Left cardiac atrium (tissue), 4 donors: ENCODE measurements at regions not wholly inside any gene's neighbourhood (a gene's known extent, or its start where the extent isn't known, plus 50 kb on each side); places are given as distances from the start of the nearest gene placed in this dataset.

Experiments
- ATAC-seq, 2 donors: fragments of 200-7000 bp; cut with Tn5 transposase; one replicate each; pipeline ENCODE4 v1.9.1; 2020; ENCODE audit warnings: mild to moderate bottlenecking in 2 of 2, moderate library complexity in 2 of 2
- DNase-seq: peaks from one replicate; pipeline ENCODE4 v3.0.0-alpha.2; 2020
- intact Hi-C, 2 donors: fragments of 100-400 bp; cut with DNase I; formaldehyde crosslinking; loops; one replicate each; pipeline versions ENCODE4 v1.14.1 to v1.15.1; 2022 to 2023
- donor health status: DM: no; HTN: yes; CAD: no.
- donor health status: DM: no; HTN: yes; CAD: no; lungs with severe emphysema.
- donor health status: DM: yes; HTN: yes; CAD: no.
- donor health status: Dilated cardiomyopathy.

DNA sequence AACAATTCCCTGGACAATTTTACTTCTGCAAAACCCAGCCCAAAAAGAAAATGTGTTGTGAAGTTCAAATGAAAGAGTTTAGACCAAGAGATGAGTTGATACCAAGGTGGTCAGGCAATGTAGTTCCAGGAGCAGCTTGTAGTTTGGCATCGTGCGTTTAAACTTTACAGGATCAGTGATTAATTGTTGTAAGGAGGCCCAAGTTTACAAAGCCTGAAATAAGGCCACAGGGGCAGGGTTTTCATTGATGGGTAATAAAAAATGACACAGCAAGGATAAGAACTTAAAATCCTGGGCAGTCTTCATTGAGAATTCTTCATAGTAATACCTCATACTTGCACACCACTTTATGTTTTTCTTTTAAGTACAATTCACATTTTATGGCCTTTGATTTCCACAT, 463.9 kb upstream of the HNRNPA3 start:
- DNase-seq: no peak
- ATAC-seq: no peak
- intact Hi-C loops: no loop called here

DNA sequence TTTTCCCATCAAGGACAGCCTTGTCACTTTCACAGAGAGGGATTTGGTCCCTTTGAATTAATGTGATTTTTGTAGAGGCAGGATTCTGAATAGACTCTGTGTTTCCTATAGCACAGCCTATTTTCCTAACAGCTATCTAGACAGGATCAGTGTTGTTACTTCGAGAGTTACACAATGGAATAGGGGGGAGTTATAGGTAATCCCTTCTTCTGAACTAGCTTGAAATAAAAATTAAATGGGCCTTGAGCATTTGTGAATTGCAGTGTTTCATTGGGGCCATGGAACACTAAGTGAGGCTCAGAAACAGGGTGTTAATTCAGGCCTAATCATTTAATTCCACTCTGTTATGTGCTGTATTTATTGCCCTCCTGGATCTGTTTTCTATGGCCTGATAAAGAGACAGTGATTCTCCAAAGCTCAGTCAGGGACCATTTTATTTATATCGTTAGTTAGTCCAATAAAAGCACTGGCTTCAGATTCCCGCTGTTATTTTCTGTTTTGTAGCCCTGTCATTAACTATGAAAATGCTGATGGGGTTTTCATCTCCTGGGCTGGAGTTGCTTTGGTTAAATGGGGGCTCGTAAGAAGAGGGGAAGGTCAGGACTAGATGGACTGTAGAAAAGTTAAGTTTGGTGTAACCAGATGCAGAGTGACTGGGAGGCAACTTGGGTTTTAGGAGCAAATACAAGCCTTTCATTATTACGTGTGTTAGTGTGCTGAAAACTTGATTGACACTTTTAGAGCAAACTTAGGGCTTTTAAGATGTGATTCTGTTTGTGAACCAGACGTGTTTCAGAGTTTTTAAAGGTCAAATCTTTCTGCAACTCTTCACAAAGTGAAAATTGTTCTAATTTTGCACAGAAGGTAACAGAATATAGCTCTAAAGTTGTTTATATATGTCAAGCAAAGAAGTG, 461.0 kb upstream of the HNRNPA3 start:
- intact Hi-C loops: no loop called here

DNA sequence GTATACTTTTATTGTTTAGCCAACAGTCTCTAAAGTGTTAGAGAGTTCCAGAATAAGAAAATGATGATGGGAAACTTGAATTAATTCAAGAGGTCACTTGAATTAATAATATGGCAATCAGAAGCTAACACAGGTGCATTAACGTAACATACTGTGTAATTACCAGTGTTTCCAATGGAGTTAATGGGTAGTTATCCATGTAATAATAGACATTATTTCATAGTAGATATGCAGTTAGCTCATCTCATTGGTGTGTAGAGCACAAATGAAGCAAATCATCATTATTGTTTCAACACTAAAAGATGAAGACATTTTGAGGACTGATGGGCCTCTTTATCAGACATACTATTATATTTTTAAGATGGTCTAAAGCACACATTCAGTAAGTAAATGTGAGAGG, 460.3 kb upstream of the HNRNPA3 start:
- intact Hi-C loops: no loop called here
- no peak for ATAC-seq
- no peak for DNase-seq

More for the DNA sequence above, 461.0 kb upstream of the HNRNPA3 start:
- DNase-seq (no peak), ATAC-seq (no peak)

- intact Hi-C loops: no loop called here
- ATAC-seq: peak in 1 of 2 donors; percentile 69
- DNase-seq: no peak
Observed at GRCh38 chr2:176753205-176753604, 459.4 kb upstream of the HNRNPA3 start.

DNA sequence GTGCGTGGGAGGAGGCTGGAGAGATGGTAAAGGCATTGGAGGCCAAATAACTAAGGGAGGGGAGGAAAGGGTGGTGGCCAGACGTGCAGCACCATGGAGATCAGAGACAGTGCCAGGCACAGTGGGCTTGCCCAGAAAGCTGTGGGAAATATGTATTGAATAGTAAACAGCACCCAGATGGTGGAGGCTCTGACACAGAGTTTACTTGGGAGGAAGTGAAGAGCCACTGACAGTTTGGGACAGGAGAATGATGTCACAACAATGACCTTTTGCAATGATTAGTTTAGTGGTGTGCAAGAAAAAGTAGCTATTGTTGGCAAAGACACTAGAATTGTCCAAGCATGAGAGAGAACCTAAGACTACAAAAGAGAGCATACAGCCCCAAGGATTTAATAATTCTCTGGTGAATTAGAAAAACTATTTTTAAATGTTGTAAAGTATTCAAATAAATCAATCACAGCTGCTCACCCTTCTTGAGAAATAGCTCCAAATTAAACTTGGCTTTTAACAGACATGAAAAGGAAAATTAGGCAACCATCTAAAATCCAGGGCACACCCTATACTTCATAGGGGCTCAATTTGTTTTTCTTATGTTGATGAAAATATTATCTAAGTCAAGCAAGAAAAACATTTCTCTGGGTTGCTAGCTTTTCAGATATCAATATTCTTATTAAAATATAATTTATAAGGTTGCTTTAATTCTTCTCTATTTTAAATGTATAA, 458.7 kb upstream of the HNRNPA3 start:
- intact Hi-C loops: no loop called here
- ATAC-seq (peak; percentile 73 to 87), DNase-seq (peak; percentile 46)

- intact Hi-C loops: no loop called here
- ATAC-seq (no peak), DNase-seq (no peak)
Observed at GRCh38 chr2:176755537-176756135, 457.0 kb upstream of the HNRNPA3 start.

DNA sequence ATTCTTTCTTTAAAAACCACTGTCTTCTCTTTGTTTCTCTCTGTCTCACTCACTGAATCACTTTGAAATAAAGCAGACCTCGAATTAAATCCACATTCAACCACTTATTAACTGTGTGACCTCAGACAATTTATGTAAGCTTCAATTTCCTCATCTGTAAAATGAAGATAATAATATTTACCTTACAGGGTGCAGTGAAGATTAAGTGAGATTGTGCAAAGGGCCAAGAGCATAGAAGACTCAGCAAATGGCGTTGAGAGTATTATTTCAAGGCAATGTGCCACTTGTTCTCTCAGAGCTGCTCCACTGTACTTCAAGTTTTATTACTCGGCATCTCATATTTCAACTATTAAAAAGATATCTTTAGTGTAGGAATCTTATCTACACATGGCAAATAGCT, 454.2 kb upstream of the HNRNPA3 start:
- no peak for DNase-seq
- no peak for ATAC-seq
- intact Hi-C loops: no loop called here

DNA sequence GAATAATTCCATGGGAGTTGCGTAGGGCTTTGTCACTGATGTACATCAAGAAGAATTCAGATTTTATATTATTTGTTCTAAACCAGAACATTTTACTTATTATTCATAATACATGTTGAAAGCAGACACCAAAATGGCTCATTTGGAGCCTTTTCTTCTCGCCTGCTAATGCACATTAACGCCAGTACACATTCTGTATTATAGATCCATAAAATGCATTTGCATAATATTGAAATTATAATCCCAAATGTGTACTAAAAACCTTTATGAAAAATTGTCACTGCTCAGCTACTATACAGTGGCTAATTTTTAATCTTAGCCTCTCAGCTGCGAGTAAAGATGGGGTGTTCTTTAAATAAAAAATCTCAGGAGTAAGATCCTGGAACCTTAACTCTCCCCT, 452.2 kb upstream of the HNRNPA3 start:
- intact Hi-C loops: no loop called here
- ATAC-seq: no peak
- no peak for DNase-seq

GRCh38 chr2:176763130-176763529, 449.5 kb upstream of the HNRNPA3 start:
- no peak for DNase-seq
- ATAC-seq: no peak
- intact Hi-C loops: no loop called here

GRCh38 chr2:176763851-176764404, 448.7 kb upstream of the HNRNPA3 start:
- DNase-seq (no peak), ATAC-seq (peak; percentile 23 to 56)

DNA sequence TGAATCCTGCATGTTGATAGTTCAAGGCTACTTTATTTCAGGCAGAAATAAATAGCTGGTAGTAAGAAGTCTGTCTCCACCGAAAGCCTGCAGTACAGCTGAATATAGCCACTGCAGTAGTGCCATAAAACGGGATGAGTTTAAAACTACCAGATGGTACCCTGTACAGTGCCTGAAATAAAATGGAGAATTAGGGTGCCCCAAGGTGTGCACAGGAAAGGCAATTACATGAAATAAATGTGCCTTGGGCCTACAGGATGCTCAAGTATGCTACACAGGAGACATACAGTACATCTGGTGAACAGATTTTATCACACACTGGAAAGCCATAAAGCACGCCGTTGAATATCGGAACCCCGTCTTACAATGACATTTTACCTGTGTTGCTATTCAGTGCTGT, 447.7 kb upstream of the HNRNPA3 start:
- intact Hi-C loops: no loop called here
- DNase-seq (no peak), ATAC-seq (no peak)

More at GRCh38 chr2:176763851-176764404, 448.7 kb upstream of the HNRNPA3 start:
- intact Hi-C loops: no loop called here

DNA sequence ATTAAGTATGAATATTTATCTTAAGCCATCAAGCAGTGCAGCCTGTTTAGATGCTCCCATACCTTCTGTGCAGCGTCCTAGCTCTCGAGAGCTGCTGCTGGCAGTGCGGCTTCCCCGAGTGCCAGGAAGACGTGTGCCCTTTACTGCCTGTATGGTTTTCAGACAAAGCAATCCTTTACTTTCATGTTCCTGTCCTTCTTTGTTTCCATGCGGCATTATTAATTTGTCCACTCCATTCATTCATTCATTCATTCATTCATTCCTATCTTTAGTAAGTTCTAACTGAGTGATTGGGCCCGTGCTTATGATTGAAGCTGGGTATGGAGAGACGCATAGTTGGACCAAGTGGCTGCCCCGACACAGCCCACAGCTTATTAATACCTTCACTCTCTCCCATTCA, 446.6 kb upstream of the HNRNPA3 start:
- no peak for DNase-seq

DNA sequence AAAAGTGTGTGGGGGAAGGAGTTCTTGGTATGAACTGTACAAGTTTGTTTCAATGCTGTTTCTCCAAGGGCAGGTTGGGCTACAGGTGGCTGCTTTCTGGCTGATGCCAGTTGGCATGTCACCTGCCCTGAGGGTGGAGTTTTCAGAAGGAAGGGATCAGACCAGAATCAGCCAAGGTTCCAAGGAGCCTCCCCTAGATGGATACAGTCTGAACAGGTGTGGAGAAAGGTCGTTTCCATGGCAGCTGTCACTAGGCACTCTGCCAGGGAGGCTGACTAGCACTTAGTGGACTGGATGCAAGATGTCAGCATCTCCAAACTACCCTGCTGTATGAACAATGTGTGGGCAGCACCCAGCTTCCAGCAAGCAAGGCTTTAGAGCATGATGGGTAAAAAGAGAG, 444.4 kb upstream of the HNRNPA3 start:
- ATAC-seq: peak; percentile 12 to 74
- intact Hi-C loops: no loop called here
- DNase-seq: no peak

More for the DNA sequence above, 446.6 kb upstream of the HNRNPA3 start:
- intact Hi-C loops: no loop called here
- ATAC-seq: no peak

GRCh38 chr2:176769021-176769420, 443.6 kb upstream of the HNRNPA3 start:
- DNase-seq (no peak), ATAC-seq (no peak)
- intact Hi-C loops: no loop called here

- no peak for DNase-seq
- intact Hi-C loops: no loop called here
- ATAC-seq: peak in 1 of 2 donors; percentile 54
Observed at GRCh38 chr2:176769499-176770370, 442.9 kb upstream of the HNRNPA3 start.

DNA sequence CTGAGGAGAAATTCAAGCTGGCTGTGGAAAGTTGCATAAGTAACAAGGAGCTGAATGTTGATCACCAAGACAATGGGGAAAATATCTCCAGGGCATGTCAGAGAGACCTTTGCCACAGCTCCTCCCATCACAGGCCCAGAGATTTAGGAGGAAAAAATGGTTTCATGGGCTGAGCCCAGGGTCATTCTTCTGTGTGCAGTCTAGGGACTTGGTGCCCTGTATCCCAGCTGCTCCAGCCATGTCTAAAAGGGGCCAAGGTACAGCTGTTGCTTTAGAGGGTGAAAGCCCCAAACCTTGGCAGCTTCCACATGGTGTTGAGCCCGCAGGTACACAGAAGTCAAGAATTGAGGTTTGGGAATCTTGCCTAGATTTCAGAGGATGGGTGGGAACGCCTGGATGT, 439.8 kb upstream of the HNRNPA3 start:
- intact Hi-C loops: no loop called here
- ATAC-seq (no peak), DNase-seq (no peak)

DNA sequence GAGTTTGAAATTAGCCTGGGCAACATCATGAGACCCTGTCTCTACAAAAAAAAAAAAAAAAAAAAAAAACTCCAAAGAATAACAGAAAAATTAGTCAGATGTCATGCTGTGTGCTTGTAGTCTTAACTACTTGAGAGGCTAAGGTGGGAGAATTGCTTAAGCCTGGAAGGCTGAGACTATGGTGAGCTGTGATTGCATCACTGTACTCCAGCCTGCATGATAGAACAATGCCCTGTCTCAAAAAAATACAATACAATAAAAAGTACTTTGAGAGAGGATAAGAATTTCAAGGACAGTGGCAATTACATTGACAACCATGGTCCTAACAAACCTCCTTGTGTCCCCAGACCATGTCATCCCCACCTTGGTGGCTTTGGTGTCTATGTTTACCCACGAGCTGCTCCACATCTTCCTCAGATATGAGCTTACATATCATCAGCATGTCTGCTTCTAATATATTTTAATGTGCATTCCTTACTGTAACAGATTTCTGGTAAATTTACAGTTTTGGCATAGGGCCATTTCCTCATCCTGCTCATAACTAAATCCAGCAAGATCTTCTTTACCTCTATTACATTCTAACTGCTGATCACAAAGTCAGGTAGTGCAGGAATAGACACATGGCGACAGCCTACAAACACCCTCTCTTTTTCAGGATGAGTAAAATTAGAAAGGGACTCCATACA, 437.7 kb upstream of the HNRNPA3 start:
- intact Hi-C loops: no loop called here
- ATAC-seq: peak in 1 of 2 donors; percentile 38

GRCh38 chr2:176777262-176777661, 435.3 kb upstream of the HNRNPA3 start:
- ATAC-seq (no peak), DNase-seq (no peak)
- intact Hi-C loops: no loop called here

More for the DNA sequence above, 437.7 kb upstream of the HNRNPA3 start:
- no peak for DNase-seq
